ENCODE measurements at regions not wholly inside any gene's neighbourhood (a gene's known extent, or its start where the extent isn't known, plus 50 kb on each side); places are given as distances from the start of the nearest gene placed in this dataset.

GRCh38 chr5:9713356-9713755 is 83.2 kb upstream of the TAS2R1 start:
- ATAC-seq (ENCODE audit: insufficient read depth, low FRiP score), result no peak
- Histone ChIP-seq H3K27me3 (ENCODE audit: control insufficient read depth in 3 of 3, insufficient read depth in 3 of 3, low read length in 2 of 3) (no peaks in the 10 kb centered on the region), H3K36me3 (ENCODE audit: control insufficient read depth in 4 of 4, insufficient read depth in 4 of 4, low read length in 4 of 4) (no peaks in the 10 kb centered on the region), H3K4me3 (no peak overlapping the region), H3K4me1 (ENCODE audit: control insufficient read depth in 5 of 5, insufficient read depth in 5 of 5, low read length in 5 of 5) (peaks cover 0 to 47% (median 22%) of the 10 kb centered on the region in 5 donors), H3K9me3 (ENCODE audit: control insufficient read depth in 4 of 4, insufficient read depth in 3 of 4, low read length in 3 of 4) (peaks cover 0 to 3% (median 0%) of the 10 kb centered on the region in 4 donors), H3K27ac (ENCODE audit: low read depth in 1 of 2, low read length in 1 of 2) (no peak overlapping the region), H3K9ac (ENCODE audit: insufficient read depth in 1 of 2, low read length in 2 of 2) (no peak overlapping the region)
- peak; percentile 81 to 96 (median 92) for DNase-seq
- TF ChIP-seq, protein P1, sequence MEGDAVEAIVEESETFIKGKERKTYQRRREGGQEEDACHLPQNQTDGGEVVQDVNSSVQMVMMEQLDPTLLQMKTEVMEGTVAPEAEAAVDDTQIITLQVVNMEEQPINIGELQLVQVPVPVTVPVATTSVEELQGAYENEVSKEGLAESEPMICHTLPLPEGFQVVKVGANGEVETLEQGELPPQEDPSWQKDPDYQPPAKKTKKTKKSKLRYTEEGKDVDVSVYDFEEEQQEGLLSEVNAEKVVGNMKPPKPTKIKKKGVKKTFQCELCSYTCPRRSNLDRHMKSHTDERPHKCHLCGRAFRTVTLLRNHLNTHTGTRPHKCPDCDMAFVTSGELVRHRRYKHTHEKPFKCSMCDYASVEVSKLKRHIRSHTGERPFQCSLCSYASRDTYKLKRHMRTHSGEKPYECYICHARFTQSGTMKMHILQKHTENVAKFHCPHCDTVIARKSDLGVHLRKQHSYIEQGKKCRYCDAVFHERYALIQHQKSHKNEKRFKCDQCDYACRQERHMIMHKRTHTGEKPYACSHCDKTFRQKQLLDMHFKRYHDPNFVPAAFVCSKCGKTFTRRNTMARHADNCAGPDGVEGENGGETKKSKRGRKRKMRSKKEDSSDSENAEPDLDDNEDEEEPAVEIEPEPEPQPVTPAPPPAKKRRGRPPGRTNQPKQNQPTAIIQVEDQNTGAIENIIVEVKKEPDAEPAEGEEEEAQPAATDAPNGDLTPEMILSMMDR (IDR thresholded peaks at IDR 0.05; ENCODE audit: control extremely low read depth, extremely low read depth), result no peak
- WGBS, 2 donors, result 55 to 76% methylated on average over 4 of the region's 4 CpGs

GRCh38 chr5:9712911-9713310 is 82.8 kb upstream of the TAS2R1 start:
- DNase-seq, result peak in 1 of 3 donors; percentile 52
- Histone ChIP-seq H3K27ac (ENCODE audit: low read depth in 1 of 2, low read length in 1 of 2) (no peak overlapping the region), H3K4me1 (ENCODE audit: control insufficient read depth in 5 of 5, insufficient read depth in 5 of 5, low read length in 5 of 5) (peaks cover 0 to 47% (median 22%) of the 10 kb centered on the region in 5 donors), H3K27me3 (ENCODE audit: control insufficient read depth in 3 of 3, insufficient read depth in 3 of 3, low read length in 2 of 3) (no peaks in the 10 kb centered on the region), H3K9ac (ENCODE audit: insufficient read depth in 1 of 2, low read length in 2 of 2) (no peak overlapping the region), H3K9me3 (ENCODE audit: control insufficient read depth in 4 of 4, insufficient read depth in 3 of 4, low read length in 3 of 4) (peaks cover 0 to 3% (median 0%) of the 10 kb centered on the region in 4 donors), H3K36me3 (ENCODE audit: control insufficient read depth in 4 of 4, insufficient read depth in 4 of 4, low read length in 4 of 4) (no peaks in the 10 kb centered on the region), H3K4me3 (no peak overlapping the region)
- TF ChIP-seq, protein P1 (IDR thresholded peaks at IDR 0.05; ENCODE audit: control extremely low read depth, extremely low read depth), result no peak
- WGBS, 2 donors, result 39 to 52% methylated on average over 8 of the region's 8 CpGs
- ATAC-seq (ENCODE audit: insufficient read depth, low FRiP score), result no peak

GRCh38 chr5:9712506-9712905 is 82.4 kb upstream of the TAS2R1 start:
- Histone ChIP-seq H3K27ac (ENCODE audit: low read depth in 1 of 2, low read length in 1 of 2) (no peak overlapping the region), H3K4me3 (no peak overlapping the region), H3K36me3 (ENCODE audit: control insufficient read depth in 4 of 4, insufficient read depth in 4 of 4, low read length in 4 of 4) (no peaks in the 10 kb centered on the region), H3K9ac (ENCODE audit: insufficient read depth in 1 of 2, low read length in 2 of 2) (no peak overlapping the region), H3K9me3 (ENCODE audit: control insufficient read depth in 4 of 4, insufficient read depth in 3 of 4, low read length in 3 of 4) (peaks cover 0 to 3% (median 0%) of the 10 kb centered on the region in 4 donors), H3K27me3 (ENCODE audit: control insufficient read depth in 3 of 3, insufficient read depth in 3 of 3, low read length in 2 of 3) (no peaks in the 10 kb centered on the region), H3K4me1 (ENCODE audit: control insufficient read depth in 5 of 5, insufficient read depth in 5 of 5, low read length in 5 of 5) (peaks cover 0 to 47% (median 22%) of the 10 kb centered on the region in 5 donors)
- TF ChIP-seq, protein P1 (IDR thresholded peaks at IDR 0.05; ENCODE audit: control extremely low read depth, extremely low read depth), result no peak
- ATAC-seq (ENCODE audit: insufficient read depth, low FRiP score), result no peak
- 61 to 81% methylated on average over 4 of the region's 4 CpGs for WGBS, 2 donors
- DNase-seq, result peak in 1 of 3 donors; percentile 6

DNA sequence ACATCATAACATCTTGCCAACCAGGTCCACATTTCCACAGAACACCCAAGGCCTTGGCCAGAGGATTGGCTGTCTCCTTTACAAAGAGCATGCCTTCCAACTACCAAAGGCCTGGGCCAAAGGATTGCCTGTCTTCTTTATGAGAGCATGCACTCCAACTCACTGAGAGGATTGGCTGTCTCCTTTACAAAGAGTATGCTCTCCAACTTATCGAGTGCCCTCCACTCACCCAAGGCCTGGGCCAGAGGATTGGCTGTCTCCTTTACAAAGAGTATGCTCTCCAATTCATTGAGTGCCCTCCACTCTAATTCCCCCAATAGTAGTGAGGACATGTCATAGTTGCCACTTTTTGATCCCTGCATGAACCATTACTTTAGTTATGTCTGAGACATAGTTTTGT is 79.9 kb upstream of the TAS2R1 start:
- H3K27me3 ChIP-seq (ENCODE audit: control insufficient read depth in 3 of 3, insufficient read depth in 3 of 3, low read length in 2 of 3), result no peaks in the 10 kb centered on the region
- H3K36me3 ChIP-seq (ENCODE audit: control insufficient read depth in 4 of 4, insufficient read depth in 4 of 4, low read length in 4 of 4), result no peaks in the 10 kb centered on the region
- no peak for DNase-seq
- TF ChIP-seq, protein P1 (IDR thresholded peaks at IDR 0.05; ENCODE audit: control extremely low read depth, extremely low read depth), result no peak
- H3K4me3 ChIP-seq, result no peak overlapping the region
- H3K9me3 ChIP-seq (ENCODE audit: control insufficient read depth in 4 of 4, insufficient read depth in 3 of 4, low read length in 3 of 4), result peaks cover 0 to 1% (median 0%) of the 10 kb centered on the region in 4 donors
- H3K4me1 ChIP-seq (ENCODE audit: control insufficient read depth in 5 of 5, insufficient read depth in 5 of 5, low read length in 5 of 5), result peaks cover 0 to 27% (median 9%) of the 10 kb centered on the region in 5 donors
- no peak overlapping the region for H3K9ac ChIP-seq (ENCODE audit: insufficient read depth in 1 of 2, low read length in 2 of 2)
- no peak overlapping the region for H3K27ac ChIP-seq (ENCODE audit: low read depth in 1 of 2, low read length in 1 of 2)
- 68 to 75% methylated on average over 1 of the region's 1 CpG for WGBS, 2 donors
- no peak for ATAC-seq (ENCODE audit: insufficient read depth, low FRiP score)
